ENCODE measurements at regions not wholly inside any gene's neighbourhood (a gene's known extent, or its start where the extent isn't known, plus 50 kb on each side); places are given as distances from the start of the nearest gene placed in this dataset.

DNA sequence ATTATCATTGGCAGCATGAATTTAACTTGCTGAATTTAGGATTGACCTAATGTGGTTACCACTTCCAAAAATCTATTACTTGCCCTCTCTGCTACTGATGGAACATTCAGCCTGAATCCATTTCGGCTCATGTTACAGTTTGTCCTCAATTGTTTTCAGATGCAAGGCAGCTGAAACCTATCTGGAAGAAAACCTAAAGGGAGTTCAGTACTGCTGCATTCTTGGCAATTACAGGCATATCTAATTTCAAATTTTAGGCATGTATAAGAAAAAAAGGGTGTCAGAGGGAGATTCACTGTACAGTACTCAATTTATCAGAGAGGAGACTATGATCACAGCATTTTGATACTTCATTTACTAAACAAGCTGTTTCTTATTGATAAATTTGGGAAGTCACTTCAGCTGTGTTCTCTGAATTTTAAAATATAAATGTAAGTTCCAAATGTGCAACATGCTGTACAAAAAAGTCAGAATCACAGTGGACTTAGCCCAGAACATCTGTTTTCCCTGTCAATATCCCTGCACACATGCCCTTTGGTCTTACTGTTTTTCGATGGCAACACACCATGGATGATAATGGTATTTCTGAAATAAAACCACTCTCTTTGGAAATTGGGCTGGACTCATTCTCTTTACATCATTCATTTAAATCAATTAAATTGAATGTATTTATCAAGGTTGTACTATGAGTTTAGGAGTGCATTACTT, 651.6 kb upstream of the ADGRL4 start:
- H3K4me1 Mint-ChIP-seq: no peaks in the 10 kb centered on the region
- no peak for DNase-seq
- no peaks in the 10 kb centered on the region for H3K27me3 ChIP-seq (ENCODE audit: insufficient read depth, low read length, poor library complexity, severe bottlenecking)
- H3K4me1 ChIP-seq (ENCODE audit: insufficient read depth, low read length): no peaks in the 10 kb centered on the region
- ChIA-PET CTCF (no interaction called here), POLR2A (no interaction called here)
- no peaks in the 10 kb centered on the region for H3K36me3 ChIP-seq (ENCODE audit: insufficient read depth, low read length)
- no peak overlapping the region for H3K27ac Mint-ChIP-seq
- H3K36me3 Mint-ChIP-seq: peaks cover 0 to 2% (median 0%) of the 10 kb centered on the region in 3 donors
- no peaks in the 10 kb centered on the region for H3K27me3 Mint-ChIP-seq
- no peak overlapping the region for H3K4me3 ChIP-seq (ENCODE audit: low read length)
- H3K4me3 Mint-ChIP-seq: no peak overlapping the region
- no peak overlapping the region for H3K27ac ChIP-seq (ENCODE audit: low read depth, low read length)
- peaks cover 2 to 22% (median 3%) of the 10 kb centered on the region in 5 donors for H3K9me3 Mint-ChIP-seq
- H3K9me3 ChIP-seq (ENCODE audit: low read length): no peaks in the 10 kb centered on the region

DNA sequence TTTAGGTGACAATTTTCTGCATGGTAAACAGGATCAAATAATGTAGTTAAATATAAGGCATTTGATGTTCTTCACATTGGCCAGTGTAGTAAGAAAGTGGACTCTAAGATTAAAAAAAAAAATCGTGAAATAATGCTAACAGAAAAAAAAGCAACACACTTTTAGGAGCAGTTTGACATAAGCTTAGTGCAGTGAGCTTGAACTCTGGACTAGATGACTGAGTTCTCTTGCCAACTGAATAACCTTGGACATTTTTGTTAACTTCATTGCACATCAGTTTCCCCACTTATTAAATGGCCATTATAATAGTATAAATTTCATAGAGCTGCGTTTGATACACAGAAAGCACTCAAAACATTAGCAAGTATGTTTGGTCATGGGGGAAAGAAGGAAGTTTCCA, 649.3 kb upstream of the ADGRL4 start:
- no peak overlapping the region for H3K27ac ChIP-seq (ENCODE audit: low read depth, low read length)
- DNase-seq: no peak
- Mint-ChIP-seq H3K36me3 (no peaks in the 10 kb centered on the region), H3K4me3 (no peak overlapping the region), H3K27ac (no peak overlapping the region), H3K27me3 (no peaks in the 10 kb centered on the region), H3K4me1 (no peaks in the 10 kb centered on the region), H3K9me3 (peaks cover 0 to 7% (median 7%) of the 10 kb centered on the region in 5 donors)
- H3K36me3 ChIP-seq (ENCODE audit: insufficient read depth, low read length): no peaks in the 10 kb centered on the region
- H3K4me3 ChIP-seq (ENCODE audit: low read length): no peak overlapping the region
- CTCF ChIA-PET: no interaction called here
- POLR2A ChIA-PET: no interaction called here
- no peaks in the 10 kb centered on the region for H3K27me3 ChIP-seq (ENCODE audit: insufficient read depth, low read length, poor library complexity, severe bottlenecking)
- no peaks in the 10 kb centered on the region for H3K9me3 ChIP-seq (ENCODE audit: low read length)
- no peaks in the 10 kb centered on the region for H3K4me1 ChIP-seq (ENCODE audit: insufficient read depth, low read length)

DNA sequence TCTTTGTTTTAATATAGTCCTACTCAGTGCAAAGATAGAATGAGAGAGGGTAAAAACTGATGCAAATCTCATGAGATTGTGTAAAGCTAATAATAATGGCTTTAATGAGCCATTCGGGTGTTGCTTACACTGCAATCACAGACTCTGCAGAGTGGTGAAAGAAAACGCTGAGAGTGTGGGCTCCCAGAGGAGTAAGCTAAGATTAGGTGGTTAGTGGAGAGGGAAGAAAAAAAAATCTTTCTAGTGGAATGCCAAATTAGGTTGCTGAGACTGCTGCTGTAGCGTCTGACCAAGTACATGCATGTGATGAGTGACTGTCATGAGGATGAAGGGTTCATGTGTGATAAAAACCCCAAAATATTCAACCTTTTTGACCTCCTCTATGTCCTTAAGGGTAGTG, 645.9 kb upstream of the ADGRL4 start:
- no peak for DNase-seq
- ChIA-PET POLR2A (no interaction called here), CTCF (no interaction called here)
- no peak overlapping the region for H3K27ac Mint-ChIP-seq
- no peaks in the 10 kb centered on the region for H3K27me3 Mint-ChIP-seq
- H3K36me3 ChIP-seq (ENCODE audit: insufficient read depth, low read length): no peaks in the 10 kb centered on the region
- H3K36me3 Mint-ChIP-seq: no peaks in the 10 kb centered on the region
- H3K27me3 ChIP-seq (ENCODE audit: insufficient read depth, low read length, poor library complexity, severe bottlenecking): no peaks in the 10 kb centered on the region
- no peak overlapping the region for H3K4me3 ChIP-seq (ENCODE audit: low read length)
- peaks cover 3 to 12% (median 8%) of the 10 kb centered on the region in 5 donors for H3K9me3 Mint-ChIP-seq
- H3K4me1 Mint-ChIP-seq: no peaks in the 10 kb centered on the region
- H3K4me1 ChIP-seq (ENCODE audit: insufficient read depth, low read length): no peaks in the 10 kb centered on the region
- H3K27ac ChIP-seq (ENCODE audit: low read depth, low read length): no peak overlapping the region
- no peak overlapping the region for H3K4me3 Mint-ChIP-seq
- no peaks in the 10 kb centered on the region for H3K9me3 ChIP-seq (ENCODE audit: low read length)

GRCh38 chr1:79648126-79648525, 641.6 kb upstream of the ADGRL4 start:
- Histone ChIP-seq H3K36me3 (ENCODE audit: insufficient read depth, low read length) (no peaks in the 10 kb centered on the region), H3K4me3 (ENCODE audit: low read length) (no peak overlapping the region), H3K27me3 (ENCODE audit: insufficient read depth, low read length, poor library complexity, severe bottlenecking) (no peaks in the 10 kb centered on the region), H3K4me1 (ENCODE audit: insufficient read depth, low read length) (no peaks in the 10 kb centered on the region), H3K9me3 (ENCODE audit: low read length) (no peaks in the 10 kb centered on the region), H3K27ac (ENCODE audit: low read depth, low read length) (no peak overlapping the region)
- Mint-ChIP-seq H3K4me3 (no peak overlapping the region), H3K27me3 (peaks cover 0 to 1% of the 10 kb centered on the region in 2 donors), H3K9me3 (peaks cover 5 to 24% (median 17%) of the 10 kb centered on the region in 5 donors), H3K27ac (no peak overlapping the region), H3K4me1 (no peaks in the 10 kb centered on the region), H3K36me3 (no peaks in the 10 kb centered on the region)
- ChIA-PET POLR2A (no interaction called here), CTCF (no interaction called here)
- no peak for DNase-seq

GRCh38 chr1:79646880-79647279, 640.4 kb upstream of the ADGRL4 start:
- no peaks in the 10 kb centered on the region for H3K9me3 ChIP-seq (ENCODE audit: low read length)
- H3K27ac Mint-ChIP-seq: no peak overlapping the region
- H3K4me3 Mint-ChIP-seq: no peak overlapping the region

GRCh38 chr1:79638382-79638781, 631.9 kb upstream of the ADGRL4 start:
- Mint-ChIP-seq H3K36me3 (no peaks in the 10 kb centered on the region), H3K9me3 (peaks cover 10 to 24% (median 19%) of the 10 kb centered on the region in 5 donors), H3K27ac (no peak overlapping the region), H3K27me3 (no peaks in the 10 kb centered on the region), H3K4me1 (no peaks in the 10 kb centered on the region), H3K4me3 (no peak overlapping the region)
- POLR2A ChIA-PET: no interaction called here
- CTCF ChIA-PET: no interaction called here
- H3K36me3 ChIP-seq (ENCODE audit: insufficient read depth, low read length): no peaks in the 10 kb centered on the region
- no peak overlapping the region for H3K4me3 ChIP-seq (ENCODE audit: low read length)
- no peak overlapping the region for H3K27ac ChIP-seq (ENCODE audit: low read depth, low read length)
- no peaks in the 10 kb centered on the region for H3K9me3 ChIP-seq (ENCODE audit: low read length)
- DNase-seq: no peak
- H3K4me1 ChIP-seq (ENCODE audit: insufficient read depth, low read length): no peaks in the 10 kb centered on the region
- H3K27me3 ChIP-seq (ENCODE audit: insufficient read depth, low read length, poor library complexity, severe bottlenecking): no peaks in the 10 kb centered on the region

More at GRCh38 chr1:79646880-79647279, 640.4 kb upstream of the ADGRL4 start:
- ChIA-PET POLR2A (no interaction called here), CTCF (no interaction called here)
- H3K9me3 Mint-ChIP-seq: peaks cover 12 to 29% (median 20%) of the 10 kb centered on the region in 5 donors
- Histone ChIP-seq H3K4me1 (ENCODE audit: insufficient read depth, low read length) (no peaks in the 10 kb centered on the region), H3K36me3 (ENCODE audit: insufficient read depth, low read length) (no peaks in the 10 kb centered on the region), H3K27me3 (ENCODE audit: insufficient read depth, low read length, poor library complexity, severe bottlenecking) (no peaks in the 10 kb centered on the region), H3K27ac (ENCODE audit: low read depth, low read length) (no peak overlapping the region), H3K4me3 (ENCODE audit: low read length) (no peak overlapping the region)
- no peak for DNase-seq
- peaks cover 0 to 1% of the 10 kb centered on the region in 2 donors for H3K27me3 Mint-ChIP-seq
- no peaks in the 10 kb centered on the region for H3K36me3 Mint-ChIP-seq
- no peaks in the 10 kb centered on the region for H3K4me1 Mint-ChIP-seq

GRCh38 chr1:79633456-79633855, 626.9 kb upstream of the ADGRL4 start:
- H3K4me3 Mint-ChIP-seq: no peak overlapping the region
- ChIA-PET CTCF (no interaction called here), POLR2A (no interaction called here)
- no peaks in the 10 kb centered on the region for H3K4me1 ChIP-seq (ENCODE audit: insufficient read depth, low read length)
- H3K27ac ChIP-seq (ENCODE audit: low read depth, low read length): no peak overlapping the region
- H3K36me3 ChIP-seq (ENCODE audit: insufficient read depth, low read length): no peaks in the 10 kb centered on the region
- H3K4me1 Mint-ChIP-seq: no peaks in the 10 kb centered on the region
- H3K27ac Mint-ChIP-seq: no peak overlapping the region
- no peaks in the 10 kb centered on the region for H3K27me3 ChIP-seq (ENCODE audit: insufficient read depth, low read length, poor library complexity, severe bottlenecking)
- no peak for DNase-seq
- peaks cover 3 to 9% (median 5%) of the 10 kb centered on the region in 5 donors for H3K9me3 Mint-ChIP-seq
- H3K36me3 Mint-ChIP-seq: no peaks in the 10 kb centered on the region
- H3K27me3 Mint-ChIP-seq: no peaks in the 10 kb centered on the region
- H3K9me3 ChIP-seq (ENCODE audit: low read length): no peaks in the 10 kb centered on the region
- no peak overlapping the region for H3K4me3 ChIP-seq (ENCODE audit: low read length)

- no peaks in the 10 kb centered on the region for H3K9me3 ChIP-seq (ENCODE audit: low read length)
- Mint-ChIP-seq H3K27me3 (no peaks in the 10 kb centered on the region), H3K36me3 (no peaks in the 10 kb centered on the region), H3K4me3 (no peak overlapping the region), H3K4me1 (no peaks in the 10 kb centered on the region), H3K27ac (no peak overlapping the region), H3K9me3 (peaks cover 0 to 14% (median 3%) of the 10 kb centered on the region in 5 donors)
- CTCF ChIA-PET: no interaction called here
- H3K4me1 ChIP-seq (ENCODE audit: insufficient read depth, low read length): no peaks in the 10 kb centered on the region
- no peak overlapping the region for H3K4me3 ChIP-seq (ENCODE audit: low read length)
- no peak overlapping the region for H3K27ac ChIP-seq (ENCODE audit: low read depth, low read length)
- POLR2A ChIA-PET: no interaction called here
- H3K36me3 ChIP-seq (ENCODE audit: insufficient read depth, low read length): no peaks in the 10 kb centered on the region
- DNase-seq: no peak
- no peaks in the 10 kb centered on the region for H3K27me3 ChIP-seq (ENCODE audit: insufficient read depth, low read length, poor library complexity, severe bottlenecking)
These were observed 622.9 kb upstream of the ADGRL4 start for GRCh38 chr1:79629414-79629813.
